ENCODE measurements at regions not wholly inside any gene's neighbourhood (a gene's known extent, or its start where the extent isn't known, plus 50 kb on each side); places are given as distances from the start of the nearest gene placed in this dataset.

DNA sequence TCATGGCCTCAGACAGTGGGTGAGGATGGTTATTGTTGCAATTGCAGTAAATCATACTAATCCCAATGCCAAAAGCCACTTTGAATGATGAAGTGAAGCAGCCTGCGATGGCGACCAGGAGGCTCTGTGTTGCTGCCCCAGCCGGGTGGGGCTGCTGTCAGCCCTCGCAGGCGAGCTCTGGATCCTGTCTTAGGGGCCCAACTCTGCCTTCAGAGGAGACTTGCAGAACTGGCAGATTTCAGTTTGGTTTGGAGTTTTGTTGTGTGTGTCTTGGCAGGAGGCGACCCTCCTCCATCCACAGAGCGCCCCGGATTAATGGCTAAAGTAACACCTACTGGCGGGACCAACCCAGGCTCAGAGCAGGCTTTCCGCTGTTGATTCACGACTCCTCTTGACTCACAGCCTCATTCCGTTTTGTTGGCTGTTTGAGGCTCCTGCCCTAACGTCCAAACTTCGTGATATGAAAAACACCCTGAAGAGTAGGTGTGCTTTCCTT lies 67.9 kb upstream of the BMPER start:
- in situ Hi-C loops (cut with MboI; ENCODE audit: low sequenced_read_pairs, unreplicated experiment), result no loop called here
- no peak for DNase-seq (ENCODE audit: low spot score)
- TF ChIP-seq, protein P1, sequence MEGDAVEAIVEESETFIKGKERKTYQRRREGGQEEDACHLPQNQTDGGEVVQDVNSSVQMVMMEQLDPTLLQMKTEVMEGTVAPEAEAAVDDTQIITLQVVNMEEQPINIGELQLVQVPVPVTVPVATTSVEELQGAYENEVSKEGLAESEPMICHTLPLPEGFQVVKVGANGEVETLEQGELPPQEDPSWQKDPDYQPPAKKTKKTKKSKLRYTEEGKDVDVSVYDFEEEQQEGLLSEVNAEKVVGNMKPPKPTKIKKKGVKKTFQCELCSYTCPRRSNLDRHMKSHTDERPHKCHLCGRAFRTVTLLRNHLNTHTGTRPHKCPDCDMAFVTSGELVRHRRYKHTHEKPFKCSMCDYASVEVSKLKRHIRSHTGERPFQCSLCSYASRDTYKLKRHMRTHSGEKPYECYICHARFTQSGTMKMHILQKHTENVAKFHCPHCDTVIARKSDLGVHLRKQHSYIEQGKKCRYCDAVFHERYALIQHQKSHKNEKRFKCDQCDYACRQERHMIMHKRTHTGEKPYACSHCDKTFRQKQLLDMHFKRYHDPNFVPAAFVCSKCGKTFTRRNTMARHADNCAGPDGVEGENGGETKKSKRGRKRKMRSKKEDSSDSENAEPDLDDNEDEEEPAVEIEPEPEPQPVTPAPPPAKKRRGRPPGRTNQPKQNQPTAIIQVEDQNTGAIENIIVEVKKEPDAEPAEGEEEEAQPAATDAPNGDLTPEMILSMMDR (IDR thresholded peaks at IDR 0.05; ENCODE audit: borderline replicate concordance, control extremely low read depth, extremely low read depth, insufficient read depth, missing control alignments), result no peak

DNA sequence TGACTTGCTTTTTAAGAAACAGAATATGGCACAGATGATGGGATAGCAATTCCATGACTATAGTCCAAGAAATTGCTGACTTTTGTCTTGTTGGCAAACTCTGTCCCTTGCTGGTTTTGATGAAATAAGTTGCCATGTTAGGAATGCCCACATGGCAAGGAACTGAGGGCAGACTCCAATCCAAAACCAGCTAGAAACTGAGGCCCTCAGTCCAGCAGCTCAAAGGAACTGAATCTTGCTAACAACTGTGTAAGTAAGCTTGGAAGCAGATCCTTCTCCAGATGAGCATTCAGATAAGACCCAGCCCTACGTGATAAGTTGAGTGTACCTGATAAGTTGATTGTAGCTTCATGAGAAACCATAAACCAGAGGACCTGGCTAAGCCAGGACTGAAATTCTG lies 64.3 kb upstream of the BMPER start:
- no peak for DNase-seq (ENCODE audit: low spot score)
- TF ChIP-seq, protein P1 (IDR thresholded peaks at IDR 0.05; ENCODE audit: borderline replicate concordance, control extremely low read depth, extremely low read depth, insufficient read depth, missing control alignments), result no peak
- in situ Hi-C loops (cut with MboI; ENCODE audit: low sequenced_read_pairs, unreplicated experiment), result no loop called here

DNA sequence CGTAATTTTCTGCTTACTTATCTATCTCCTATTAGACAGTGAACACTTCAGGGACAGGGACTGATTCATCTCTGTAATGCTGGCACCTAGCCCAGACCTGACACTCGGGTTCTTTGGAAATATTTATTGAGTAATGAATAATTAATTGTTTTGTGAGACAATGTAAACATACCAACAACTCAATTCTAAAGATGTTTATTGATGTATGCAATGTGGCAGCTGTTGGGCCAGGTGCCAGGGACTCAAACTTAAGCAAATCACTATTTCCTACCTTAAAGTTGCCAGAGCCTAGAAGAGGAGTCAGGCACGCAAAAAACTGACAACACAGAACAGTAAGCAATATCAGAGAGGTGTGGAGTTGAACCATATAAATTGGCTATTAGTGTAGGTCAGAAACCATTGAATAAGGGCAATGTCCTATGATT lies 63.6 kb upstream of the BMPER start:
- in situ Hi-C loops (cut with MboI; ENCODE audit: low sequenced_read_pairs, unreplicated experiment), result no loop called here
- no peak for DNase-seq (ENCODE audit: low spot score)
- TF ChIP-seq, protein P1 (IDR thresholded peaks at IDR 0.05; ENCODE audit: borderline replicate concordance, control extremely low read depth, extremely low read depth, insufficient read depth, missing control alignments), result no peak

DNA sequence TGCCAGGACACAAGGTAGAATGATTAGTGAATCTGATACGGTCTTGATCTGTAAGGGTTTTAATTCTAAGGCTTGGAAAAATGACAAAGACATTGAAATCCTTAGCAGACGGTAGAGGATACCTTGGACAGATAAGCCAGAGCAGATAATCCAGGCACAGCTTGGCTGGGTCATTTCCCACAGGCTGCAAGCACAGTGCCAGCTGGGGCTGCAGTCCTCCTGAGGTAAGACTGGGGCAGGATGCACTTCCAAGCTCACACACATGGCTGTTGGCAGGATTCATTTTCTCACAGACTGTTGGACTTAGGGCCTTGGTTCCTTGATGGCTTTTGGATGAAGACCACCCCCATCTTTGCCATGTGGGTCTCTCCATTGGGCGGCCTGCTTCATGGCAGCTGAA lies 63.2 kb upstream of the BMPER start:
- in situ Hi-C loops (cut with MboI; ENCODE audit: low sequenced_read_pairs, unreplicated experiment), result no loop called here
- TF ChIP-seq, protein P1 (IDR thresholded peaks at IDR 0.05; ENCODE audit: borderline replicate concordance, control extremely low read depth, extremely low read depth, insufficient read depth, missing control alignments), result no peak
- no peak for DNase-seq (ENCODE audit: low spot score)

DNA sequence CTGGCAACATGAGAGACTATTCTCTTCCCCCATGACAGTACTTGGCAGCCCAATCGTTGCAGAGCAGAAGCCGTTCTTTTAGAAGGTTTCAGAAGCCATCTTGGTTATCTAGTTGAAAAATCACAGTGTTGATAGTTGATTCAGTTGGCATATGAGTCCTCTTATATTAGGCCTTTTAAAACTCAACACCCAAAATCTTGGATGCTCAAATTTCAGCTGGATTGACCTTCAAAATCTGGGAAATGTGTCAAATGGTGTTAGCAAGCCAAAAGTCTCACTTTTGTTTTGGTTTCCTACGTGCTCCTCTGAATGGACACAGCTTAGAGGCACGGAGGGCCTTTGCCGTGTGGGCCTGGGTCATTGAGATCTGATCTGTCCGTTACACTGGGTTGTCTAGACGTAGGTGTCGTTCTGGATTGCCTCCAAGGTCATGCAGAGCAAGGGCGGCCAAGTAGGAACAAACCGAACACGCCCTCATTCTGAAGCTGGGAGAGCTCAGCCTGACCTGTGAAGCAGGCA lies 59.3 kb upstream of the BMPER start:
- DNase-seq (ENCODE audit: low spot score), result no peak
- TF ChIP-seq, protein P1 (IDR thresholded peaks at IDR 0.05; ENCODE audit: borderline replicate concordance, control extremely low read depth, extremely low read depth, insufficient read depth, missing control alignments), result no peak
- in situ Hi-C loops (cut with MboI; ENCODE audit: low sequenced_read_pairs, unreplicated experiment), result no loop called here

DNA sequence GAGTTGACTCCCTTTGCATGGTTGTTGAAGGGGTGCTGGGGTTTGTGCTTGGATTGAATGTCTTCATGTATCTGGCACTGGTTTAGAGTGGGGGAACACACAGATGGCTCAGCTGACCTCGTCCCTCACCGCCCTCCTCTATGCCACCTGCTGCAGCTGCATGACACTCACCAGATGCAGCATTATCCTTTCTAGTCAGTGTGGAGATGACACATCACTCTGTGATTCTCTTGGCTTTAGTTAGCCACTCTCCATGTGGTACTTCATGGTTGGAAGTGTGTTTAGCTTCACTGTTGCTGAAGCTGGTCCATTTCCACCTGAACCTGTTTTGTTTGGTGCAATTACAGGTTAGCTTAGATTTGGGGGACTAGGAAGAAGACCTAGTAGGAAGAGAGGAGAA lies 56.3 kb upstream of the BMPER start:
- in situ Hi-C loops (cut with MboI; ENCODE audit: low sequenced_read_pairs, unreplicated experiment), result no loop called here

More for the DNA sequence above, 56.3 kb upstream of the BMPER start:
- TF ChIP-seq, protein P1 (IDR thresholded peaks at IDR 0.05; ENCODE audit: borderline replicate concordance, control extremely low read depth, extremely low read depth, insufficient read depth, missing control alignments), result no peak
- no peak for DNase-seq (ENCODE audit: low spot score)

All from GM13976 (cell line).